Psoas muscle (tissue), 7 donors: ENCODE measurements at regions not wholly inside any gene's neighbourhood (a gene's known extent, or its start where the extent isn't known, plus 50 kb on each side); places are given as distances from the start of the nearest gene placed in this dataset.

Experiments used
- ATAC-seq, 4 donors: fragments of 200-7000 bp; cut with Tn5 transposase; one replicate each; pipeline ENCODE4 v1.9.1; 2020; ENCODE audit warnings: moderate library complexity in 3 of 4, mild to moderate bottlenecking in 2 of 4
- DNase-seq, 2 donors: peaks; one replicate each; pipeline ENCODE4 v3.0.0-alpha.2; 2020
- H3K27ac ChIP-seq: fragments of 200-600 bp; one replicate; pipeline ENCODE4 v1.8.0; 2022
- H3K27me3 ChIP-seq, 3 donors: fragments of 200-600 bp in 1 of 3; one replicate each; pipeline versions ENCODE4 v1.6.1 to v1.8.0; 2013 to 2022; ENCODE audit warnings: low read length in 2 of 3, mild to moderate bottlenecking in 2 of 3, moderate library complexity in 1 of 3; ENCODE audit not compliant: insufficient read depth in 3 of 3
- H3K36me3 ChIP-seq, 2 donors: fragments of 200-600 bp in 1 of 2; one replicate each; pipeline versions ENCODE4 v1.6.1 to v1.8.0; 2013 to 2022; ENCODE audit warnings: low read depth in 1 of 2, mild to moderate bottlenecking in 1 of 2, moderate library complexity in 1 of 2; ENCODE audit not compliant: insufficient read depth in 1 of 2
- H3K4me1 ChIP-seq: fragments of 200-600 bp; one replicate; pipeline ENCODE4 v1.8.0; 2022
- H3K4me3 ChIP-seq: fragments of 200-600 bp; one replicate; pipeline ENCODE4 v1.8.0; 2022; ENCODE audit warnings: mild to moderate bottlenecking
- H3K9me3 ChIP-seq: fragments of 200-600 bp; one replicate; pipeline ENCODE4 v1.8.0; 2022
- CTCF ChIP-seq: fragments of 200-600 bp; IDR thresholded peaks from one replicate; pipeline ENCODE4 v1.8.0; 2022; ENCODE audit warnings: antibody characterized with exemption
- WGBS, 3 donors: extraction: QIAGEN DNeasy Blood & Tissue Kit; methylation state at CpG; one replicate each; pipeline versions ENCODE4 v1.1.6 to v1.1.7; 2013; 5-methylcytosine and 5-hydroxymethylcytosine counted together
- intact Hi-C, 2 donors: fragments of 100-400 bp; cut with DNase I; formaldehyde crosslinking; loops; one replicate each; pipeline versions ENCODE4 v1.11.0 to v1.14.2; 2022
- donor health status: healthy with polysubstance abuse.
- donor health status: DM: no; HTN: no; CAD: no; lungs with moderate emphysema.
- donor health status: Bipolar disorder and iron deficiency.
- donor health status: healthy.
- donor health status: DM: yes; HTN: yes; CAD: no.
- donor health status: DM: no; HTN: no; CAD: no.
- donor health status: DM: yes; HTN: yes; CAD: no.

- DNase-seq = no peak
- Histone ChIP-seq H3K4me1 (no peaks in the 10 kb centered on the region), H3K9me3 (no peaks in the 10 kb centered on the region), H3K27ac (no peak overlapping the region), H3K4me3 (no peak overlapping the region), H3K27me3 (no peaks in the 10 kb centered on the region), H3K36me3 (no peaks in the 10 kb centered on the region)
- intact Hi-C loops = no loop called here
- no peak for ATAC-seq
- 83 to 86% (median 86%) methylated on average over 5 of the region's 5 CpGs for WGBS, 3 donors
- no peak for TF ChIP-seq CTCF
Measured at GRCh38 chr3:21142031-21142430, 609.0 kb downstream of the ZNF385D start.

GRCh38 chr3:21140785-21141184 lies 610.2 kb downstream of the ZNF385D start:
- intact Hi-C loops = no loop called here
- DNase-seq = no peak
- no peak for ATAC-seq
- no peaks in the 10 kb centered on the region for H3K36me3 ChIP-seq
- 5 to 15% (median 14%) methylated on average over 1 of the region's 1 CpG for WGBS, 3 donors
- no peaks in the 10 kb centered on the region for H3K27me3 ChIP-seq
- TF ChIP-seq CTCF = no peak
- H3K4me1 ChIP-seq = no peaks in the 10 kb centered on the region
- no peak overlapping the region for H3K27ac ChIP-seq
- no peaks in the 10 kb centered on the region for H3K9me3 ChIP-seq
- no peak overlapping the region for H3K4me3 ChIP-seq

- Histone ChIP-seq H3K27me3 (no peaks in the 10 kb centered on the region), H3K9me3 (no peaks in the 10 kb centered on the region), H3K36me3 (no peaks in the 10 kb centered on the region), H3K4me3 (no peak overlapping the region), H3K27ac (no peak overlapping the region), H3K4me1 (no peaks in the 10 kb centered on the region)
- ATAC-seq (no peak), DNase-seq (no peak)
- intact Hi-C loops = no loop called here
- 81 to 89% (median 85%) methylated on average over 2 of the region's 2 CpGs for WGBS, 3 donors
- TF ChIP-seq CTCF = no peak
Measured at GRCh38 chr3:21138085-21138484, 612.9 kb downstream of the ZNF385D start.

GRCh38 chr3:21132896-21133295 lies 618.1 kb downstream of the ZNF385D start:
- H3K27me3 ChIP-seq = no peaks in the 10 kb centered on the region
- TF ChIP-seq CTCF = no peak
- peaks cover 7% of the 10 kb centered on the region for H3K9me3 ChIP-seq
- no peaks in the 10 kb centered on the region for H3K36me3 ChIP-seq
- DNase-seq = no peak
- no peak for ATAC-seq
- intact Hi-C loops = no loop called here
- no peaks in the 10 kb centered on the region for H3K4me1 ChIP-seq
- H3K27ac ChIP-seq = no peak overlapping the region
- H3K4me3 ChIP-seq = no peak overlapping the region

GRCh38 chr3:21120826-21121225 lies 630.2 kb downstream of the ZNF385D start:
- H3K36me3 ChIP-seq = no peaks in the 10 kb centered on the region
- H3K27ac ChIP-seq = no peak overlapping the region
- H3K4me3 ChIP-seq = no peak overlapping the region
- ATAC-seq (no peak), DNase-seq (no peak)
- intact Hi-C loops = no loop called here
- H3K4me1 ChIP-seq = no peaks in the 10 kb centered on the region
- no peak for TF ChIP-seq CTCF
- no peaks in the 10 kb centered on the region for H3K27me3 ChIP-seq
- no peaks in the 10 kb centered on the region for H3K9me3 ChIP-seq
- 74 to 90% (median 86%) methylated on average over 2 of the region's 2 CpGs for WGBS, 3 donors
